Endothelial cell (in vitro differentiated cells): ENCODE measurements at regions not wholly inside any gene's neighbourhood (a gene's known extent, or its start where the extent isn't known, plus 50 kb on each side); places are given as distances from the start of the nearest gene placed in this dataset.
"Not testable (repeated sequence)": the region's sequence is repeated elsewhere in the genome, so short reads cannot be mapped to it uniquely, and the experiment has no call there.

Source experiments
- DNase-seq: peaks from one replicate; pipeline ENCODE4 v3.0.0; 2021; ENCODE audit warnings: low spot score
- H3K27ac Mint-ChIP-seq: one replicate; pipeline ENCODE4 v1.8.0; 2021; ENCODE audit warnings: mixed read lengths, inconsistent platforms; ENCODE audit not compliant: unreplicated experiment
- H3K27me3 Mint-ChIP-seq: one replicate; pipeline ENCODE4 v1.8.0; 2021; ENCODE audit warnings: mild to moderate bottlenecking, moderate library complexity, mixed read lengths, inconsistent platforms; ENCODE audit not compliant: unreplicated experiment
- H3K36me3 Mint-ChIP-seq: one replicate; pipeline ENCODE4 v1.8.0; 2021; ENCODE audit warnings: mild to moderate bottlenecking, low read depth, mixed read lengths, inconsistent platforms; ENCODE audit not compliant: unreplicated experiment
- H3K4me1 Mint-ChIP-seq: one replicate; pipeline ENCODE4 v1.8.0; 2021; ENCODE audit warnings: mild to moderate bottlenecking, mixed read lengths, inconsistent platforms; ENCODE audit not compliant: unreplicated experiment
- H3K4me3 Mint-ChIP-seq: one replicate; pipeline ENCODE4 v1.8.0; 2021; ENCODE audit warnings: mild to moderate bottlenecking, mixed read lengths, inconsistent platforms; ENCODE audit not compliant: unreplicated experiment
- H3K9me3 Mint-ChIP-seq: one replicate; pipeline ENCODE4 v1.8.0; 2021; ENCODE audit warnings: mixed read lengths, inconsistent platforms; ENCODE audit not compliant: unreplicated experiment
- TF ChIP-seq, protein P1 (sequence below): fragments of 200-600 bp; sonication (generic); IDR thresholded peaks from one replicate; pipeline ENCODE4 v1.5.0; 2021; ENCODE audit warnings: antibody characterized with exemption; ENCODE audit not compliant: unreplicated experiment

DNA sequence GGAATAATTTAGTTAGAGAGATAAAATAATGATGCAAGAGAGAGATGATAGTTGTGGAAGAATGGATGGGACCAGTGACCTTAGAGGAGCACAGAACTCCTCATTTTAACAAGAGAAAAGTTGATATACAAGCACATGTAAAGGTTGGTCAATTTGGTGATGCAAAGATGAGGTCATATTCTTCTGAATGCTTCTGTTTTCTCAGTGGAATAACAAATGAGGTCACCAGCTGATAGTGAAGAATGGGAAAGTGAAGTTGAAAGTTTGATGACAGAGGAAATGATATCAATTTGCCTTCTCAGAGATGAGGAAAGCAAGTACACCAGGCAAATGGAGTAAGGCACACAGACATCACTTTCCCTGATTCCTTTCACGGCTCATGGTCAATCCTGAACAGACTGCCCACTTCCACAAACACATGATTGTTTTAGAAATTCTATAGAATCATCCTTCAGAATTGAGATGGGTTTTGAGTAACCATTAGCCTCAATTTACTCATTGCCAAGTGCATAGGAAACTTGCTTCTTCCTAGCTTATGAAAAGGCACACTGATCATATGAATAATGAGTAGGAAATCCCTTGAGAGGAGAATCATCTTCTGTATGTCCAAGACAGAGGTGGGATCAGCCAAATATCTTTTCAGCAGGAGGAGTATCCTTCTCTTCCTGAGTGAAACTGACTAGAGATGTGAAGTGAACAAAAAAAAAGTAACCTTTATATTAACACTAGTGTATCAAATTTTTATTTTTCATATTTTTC is 82.4 kb upstream of the TCF21 start:
- Mint-ChIP-seq H3K27ac (no peak overlapping the region), H3K4me3 (no peak overlapping the region), H3K36me3 (no peaks in the 10 kb centered on the region), H3K9me3 (no peaks in the 10 kb centered on the region), H3K4me1 (peaks cover 11% of the 10 kb centered on the region), H3K27me3 (no peaks in the 10 kb centered on the region)
- TF ChIP-seq, protein P1, sequence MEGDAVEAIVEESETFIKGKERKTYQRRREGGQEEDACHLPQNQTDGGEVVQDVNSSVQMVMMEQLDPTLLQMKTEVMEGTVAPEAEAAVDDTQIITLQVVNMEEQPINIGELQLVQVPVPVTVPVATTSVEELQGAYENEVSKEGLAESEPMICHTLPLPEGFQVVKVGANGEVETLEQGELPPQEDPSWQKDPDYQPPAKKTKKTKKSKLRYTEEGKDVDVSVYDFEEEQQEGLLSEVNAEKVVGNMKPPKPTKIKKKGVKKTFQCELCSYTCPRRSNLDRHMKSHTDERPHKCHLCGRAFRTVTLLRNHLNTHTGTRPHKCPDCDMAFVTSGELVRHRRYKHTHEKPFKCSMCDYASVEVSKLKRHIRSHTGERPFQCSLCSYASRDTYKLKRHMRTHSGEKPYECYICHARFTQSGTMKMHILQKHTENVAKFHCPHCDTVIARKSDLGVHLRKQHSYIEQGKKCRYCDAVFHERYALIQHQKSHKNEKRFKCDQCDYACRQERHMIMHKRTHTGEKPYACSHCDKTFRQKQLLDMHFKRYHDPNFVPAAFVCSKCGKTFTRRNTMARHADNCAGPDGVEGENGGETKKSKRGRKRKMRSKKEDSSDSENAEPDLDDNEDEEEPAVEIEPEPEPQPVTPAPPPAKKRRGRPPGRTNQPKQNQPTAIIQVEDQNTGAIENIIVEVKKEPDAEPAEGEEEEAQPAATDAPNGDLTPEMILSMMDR = no peak
- no peak for DNase-seq

DNA sequence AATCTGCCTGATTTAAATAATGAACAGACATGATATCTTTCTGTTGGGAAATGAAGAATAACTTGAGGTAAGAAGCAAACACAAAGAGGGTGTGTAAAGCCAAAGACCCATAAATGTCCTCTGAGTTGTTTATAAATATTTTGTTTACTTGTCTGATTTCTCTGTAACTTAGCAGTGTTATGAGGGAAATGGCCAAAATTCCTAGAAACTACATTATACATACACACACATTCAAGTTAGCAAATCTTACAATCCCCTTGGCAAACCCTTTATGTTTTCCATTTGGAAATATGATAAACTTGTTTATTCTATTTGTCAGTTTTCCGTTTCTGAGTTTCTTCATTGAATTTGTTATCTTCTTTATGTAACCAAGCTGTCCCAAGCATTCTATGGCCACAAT is 81.4 kb upstream of the TCF21 start:
- no peak for DNase-seq
- H3K9me3 Mint-ChIP-seq = no peaks in the 10 kb centered on the region
- H3K36me3 Mint-ChIP-seq = no peaks in the 10 kb centered on the region
- no peak overlapping the region for H3K4me3 Mint-ChIP-seq
- no peaks in the 10 kb centered on the region for H3K27me3 Mint-ChIP-seq
- peaks cover 11% of the 10 kb centered on the region for H3K4me1 Mint-ChIP-seq
- TF ChIP-seq, protein P1 = no peak
- no peak overlapping the region for H3K27ac Mint-ChIP-seq

DNA sequence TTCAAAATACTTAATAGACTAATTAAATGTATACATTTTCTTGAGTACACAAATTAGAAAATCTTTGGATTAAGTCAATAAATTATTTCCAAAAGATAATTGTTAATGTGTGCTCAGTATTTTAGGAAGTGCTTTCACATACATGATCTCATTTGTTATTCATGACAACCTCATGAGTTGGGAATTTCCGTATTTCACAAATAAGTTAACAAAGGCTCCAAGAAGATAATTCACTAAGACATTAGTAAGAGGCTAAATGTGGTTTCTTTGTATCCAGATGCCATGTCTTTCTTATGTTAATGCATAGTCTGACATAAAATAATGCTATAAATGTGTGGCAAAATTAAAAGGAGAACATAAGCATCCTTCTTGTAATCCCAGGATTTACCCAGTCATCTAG is 79.5 kb upstream of the TCF21 start:
- no peak for DNase-seq
- no peaks in the 10 kb centered on the region for H3K9me3 Mint-ChIP-seq
- no peak overlapping the region for H3K27ac Mint-ChIP-seq
- TF ChIP-seq, protein P1 = no peak
- no peaks in the 10 kb centered on the region for H3K36me3 Mint-ChIP-seq
- no peaks in the 10 kb centered on the region for H3K27me3 Mint-ChIP-seq
- peaks cover 7% of the 10 kb centered on the region for H3K4me1 Mint-ChIP-seq
- no peak overlapping the region for H3K4me3 Mint-ChIP-seq

DNA sequence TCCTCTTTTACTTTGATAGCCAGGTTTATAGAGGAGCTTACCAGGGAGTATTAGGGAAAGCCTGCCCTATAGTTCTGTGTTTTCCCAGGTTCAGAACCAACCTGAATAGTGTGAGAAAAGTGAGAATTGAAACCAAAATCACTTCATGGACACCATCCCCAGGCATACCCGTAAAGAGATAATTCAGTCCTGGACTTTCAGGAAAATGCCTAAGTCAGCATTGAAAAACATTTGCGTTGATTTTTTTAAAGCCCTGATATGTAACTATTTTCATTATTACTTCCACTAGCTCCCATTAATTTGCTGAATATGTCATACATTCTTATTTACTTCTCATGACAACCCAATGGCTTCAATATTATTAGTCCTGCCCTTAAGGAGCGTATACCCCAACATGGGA is 77.4 kb upstream of the TCF21 start:
- DNase-seq = no peak
- Mint-ChIP-seq H3K27me3 (no peaks in the 10 kb centered on the region), H3K36me3 (no peaks in the 10 kb centered on the region), H3K4me3 (no peak overlapping the region), H3K4me1 (no peaks in the 10 kb centered on the region), H3K9me3 (no peaks in the 10 kb centered on the region), H3K27ac (no peak overlapping the region)
- TF ChIP-seq, protein P1 = no peak

DNA sequence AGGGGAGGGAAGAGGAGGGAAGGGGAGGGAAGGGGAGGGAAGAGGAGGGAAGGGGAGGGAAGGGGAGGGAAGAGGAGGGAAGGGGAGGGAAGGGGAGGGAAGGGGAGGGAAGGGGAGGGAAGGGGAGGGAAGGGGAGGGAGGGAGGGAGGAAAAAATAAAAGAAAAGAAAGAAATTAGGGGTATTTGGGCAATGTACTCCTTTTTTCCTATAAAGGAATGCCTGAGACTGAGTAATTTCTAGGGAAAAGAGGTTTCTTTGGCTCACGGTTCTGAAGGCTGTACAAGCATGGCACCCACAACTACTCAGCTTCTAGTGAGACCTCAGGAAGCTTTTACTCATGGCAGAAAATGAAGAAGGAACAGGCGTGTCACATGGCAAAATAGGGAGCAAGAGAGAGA is 76.5 kb upstream of the TCF21 start:
- H3K36me3 Mint-ChIP-seq, H3K4me1 Mint-ChIP-seq, H3K4me3 Mint-ChIP-seq, DNase-seq, H3K27ac Mint-ChIP-seq, H3K27me3 Mint-ChIP-seq, H3K9me3 Mint-ChIP-seq: not testable (repeated sequence)
